ENCODE measurements at regions not wholly inside any gene's neighbourhood (a gene's known extent, or its start where the extent isn't known, plus 50 kb on each side); places are given as distances from the start of the nearest gene placed in this dataset.

DNA sequence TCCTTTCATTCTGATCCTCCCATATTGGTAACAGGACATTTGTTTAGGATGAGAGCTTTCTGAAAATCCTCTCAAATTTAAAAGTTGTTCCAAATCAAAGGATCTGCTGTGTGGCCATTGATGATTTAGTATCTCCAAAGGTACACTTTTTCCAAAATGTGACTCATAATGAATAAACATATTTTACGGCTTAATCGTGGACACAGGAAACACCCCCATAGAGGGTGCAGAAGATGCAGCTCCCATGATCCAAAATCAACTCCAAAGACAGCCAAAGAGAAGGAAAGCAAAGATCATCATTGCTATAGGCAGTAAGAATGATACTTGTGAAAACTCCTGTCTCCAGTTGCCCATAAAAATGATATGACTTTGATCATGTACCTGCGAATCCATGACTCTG lies 239.7 kb downstream of the PIK3R1 start:
- peak; percentile 49 for DNase-seq

DNA sequence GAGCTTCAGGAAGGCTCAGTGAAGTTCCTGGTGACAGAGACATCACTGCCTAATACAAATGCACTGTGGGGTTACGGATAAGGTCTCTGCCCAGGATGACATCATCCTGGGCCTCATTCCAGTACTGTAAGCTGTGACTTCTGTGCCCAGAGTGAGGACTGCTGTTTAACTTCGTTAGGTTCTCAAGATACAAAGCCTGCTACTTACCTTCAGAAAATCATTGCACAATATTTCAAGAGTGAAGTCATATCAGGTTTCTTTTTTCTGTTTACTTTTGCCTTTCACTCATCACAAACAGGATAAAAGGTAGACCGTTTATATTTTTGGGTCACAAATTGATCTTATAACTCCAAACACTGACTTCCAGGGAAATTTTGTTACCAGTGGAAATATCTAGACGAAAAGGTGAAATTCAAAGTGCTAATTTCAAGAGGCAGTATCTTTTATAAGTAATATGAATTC lies 241.2 kb downstream of the PIK3R1 start:
- peak; percentile 56 for DNase-seq

DNA sequence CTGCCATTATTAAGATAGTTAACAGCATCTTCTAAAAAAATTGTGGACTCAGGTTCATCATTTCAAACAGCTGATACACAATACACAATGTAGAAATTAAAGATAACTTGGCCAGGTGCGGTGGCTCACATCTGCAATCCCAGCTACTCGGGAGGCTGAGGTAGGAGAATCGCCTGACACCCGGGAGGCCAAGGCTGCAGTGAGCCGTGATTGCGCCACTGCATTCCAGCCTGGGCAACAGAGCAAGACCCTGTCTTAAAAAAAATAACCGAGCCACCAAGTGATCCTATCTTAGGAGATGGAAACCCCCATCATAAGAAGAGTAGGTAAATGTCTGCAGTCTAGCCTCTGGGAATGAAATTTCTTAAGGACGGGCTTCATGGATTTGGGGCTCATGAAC lies 241.7 kb downstream of the PIK3R1 start:
- DNase-seq, result no peak

DNA sequence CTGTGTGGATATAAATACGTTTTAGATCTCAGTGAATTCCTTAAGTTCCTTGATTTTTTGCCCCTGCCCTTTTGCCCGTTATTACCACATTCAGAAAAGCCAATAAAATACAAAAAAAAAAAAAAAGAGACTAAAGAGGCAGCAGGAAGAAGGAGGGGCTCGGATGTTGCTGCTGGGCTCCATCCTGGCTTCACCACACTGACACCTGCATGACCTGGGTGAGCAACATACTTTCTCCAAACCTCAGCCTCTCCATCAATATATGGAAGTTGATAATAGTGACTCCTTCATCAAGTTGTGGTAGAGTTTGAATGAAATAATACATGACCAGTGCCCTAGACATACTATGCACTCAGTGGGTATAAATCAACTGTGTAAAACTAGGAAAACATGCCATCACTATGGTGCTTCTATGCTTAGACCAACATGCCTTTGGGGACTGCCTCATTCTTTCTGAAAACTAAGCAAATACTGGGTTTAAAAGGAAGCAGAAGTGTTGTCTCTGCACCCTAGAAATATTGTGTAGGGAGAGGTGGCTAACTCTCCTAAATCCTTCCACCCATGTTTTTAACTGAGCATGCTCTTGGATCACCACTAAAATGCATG lies 243.0 kb downstream of the PIK3R1 start:
- DNase-seq, result no peak

DNA sequence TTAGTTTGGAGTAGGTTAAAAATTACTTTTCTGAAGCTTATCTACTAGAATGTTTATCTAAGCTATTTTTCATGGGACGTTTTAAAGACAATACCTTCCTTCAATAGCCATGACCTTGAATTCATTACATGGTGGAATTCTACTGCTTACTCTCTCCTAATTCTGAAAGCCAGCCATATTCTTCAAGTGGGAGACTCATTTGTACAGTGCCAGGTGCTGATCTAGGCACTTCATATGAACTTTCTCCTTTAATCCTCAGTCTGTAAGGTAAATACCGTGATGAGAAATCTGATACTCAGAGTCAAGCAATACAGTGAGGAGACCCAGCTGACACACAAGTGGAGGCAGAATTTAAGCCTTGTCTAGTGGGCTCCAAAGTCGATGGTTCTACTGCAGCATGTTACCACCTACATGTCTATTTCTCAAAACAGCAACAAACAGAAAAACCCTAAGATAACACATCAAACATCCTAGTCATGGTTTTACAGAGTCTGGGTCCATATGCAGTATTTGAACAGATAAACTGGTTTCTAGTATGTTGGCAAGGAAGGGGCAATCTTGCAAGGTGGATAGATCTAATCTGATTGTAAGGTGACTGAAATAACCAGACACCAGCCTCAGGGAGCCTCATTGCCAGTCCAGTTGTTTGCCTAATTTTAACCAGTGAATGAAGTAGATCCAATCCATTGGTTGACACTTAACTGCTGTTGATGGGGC lies 243.7 kb downstream of the PIK3R1 start:
- DNase-seq, result no peak

DNA sequence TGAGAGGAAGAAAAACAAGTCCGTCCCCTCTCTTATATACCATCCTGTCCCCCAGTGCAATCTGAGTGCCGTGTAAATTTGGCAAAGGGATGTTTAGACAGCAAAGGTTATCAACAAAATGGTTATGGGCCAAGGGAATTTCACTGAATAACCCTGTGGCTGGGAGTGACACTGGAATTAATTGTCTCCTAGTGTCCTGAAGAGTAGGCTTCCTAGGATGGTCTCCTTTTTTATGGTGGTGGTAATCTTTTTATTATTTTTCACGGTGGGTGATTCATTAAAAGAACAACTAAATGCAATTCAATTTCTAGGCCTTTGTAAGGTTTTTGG lies 244.2 kb downstream of the PIK3R1 start:
- no peak for DNase-seq

DNA sequence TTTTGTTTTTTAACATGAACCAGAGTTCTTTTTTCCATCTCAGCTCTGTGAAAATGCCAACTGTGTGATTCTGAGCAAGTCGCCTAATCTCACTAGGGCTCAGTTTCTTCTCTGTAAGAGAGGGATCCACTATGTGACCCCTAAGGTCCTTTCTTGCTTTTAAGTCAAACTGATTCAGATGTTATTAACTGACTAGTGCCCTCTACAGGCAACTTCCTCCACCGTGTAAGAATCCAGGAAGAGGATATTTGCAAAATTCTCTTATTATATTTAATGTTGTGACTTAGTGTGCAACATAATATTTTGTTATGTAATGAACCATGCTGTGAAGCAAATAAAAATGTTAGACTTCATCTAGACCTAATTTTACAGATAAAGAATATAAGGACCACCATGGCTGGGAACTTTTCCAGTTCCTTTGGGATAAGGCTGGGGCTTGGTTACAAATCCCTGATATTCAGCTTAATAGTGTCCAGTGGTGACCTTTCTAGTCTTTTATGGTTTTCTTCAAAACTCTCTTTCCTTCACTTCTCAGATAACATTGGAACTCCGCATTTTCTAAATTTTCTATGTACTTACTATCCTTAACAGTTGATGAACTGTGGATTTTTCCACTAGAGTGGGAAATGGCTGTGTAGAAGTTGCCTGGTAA lies 244.7 kb downstream of the PIK3R1 start:
- DNase-seq, result peak; percentile 68

DNA sequence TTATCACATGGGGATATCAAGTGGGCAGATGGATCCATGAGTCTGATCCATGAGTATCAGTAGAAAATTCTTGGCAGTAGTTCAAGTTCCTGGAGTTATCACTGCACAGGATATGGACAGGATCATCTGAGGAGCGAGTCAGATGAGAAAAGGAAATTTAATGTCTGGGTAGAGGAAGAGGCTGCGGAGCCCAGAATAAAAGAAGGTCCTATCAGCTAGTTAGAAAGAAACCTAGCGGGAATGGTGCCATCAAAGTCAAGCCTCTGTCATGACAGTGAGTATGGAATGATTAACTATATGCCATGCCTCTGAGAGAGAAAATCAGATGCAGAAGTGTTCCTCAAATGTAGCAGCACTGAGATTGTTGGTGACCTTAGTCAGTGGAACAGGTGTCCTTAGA lies 248.1 kb downstream of the PIK3R1 start:
- DNase-seq, result no peak

DNA sequence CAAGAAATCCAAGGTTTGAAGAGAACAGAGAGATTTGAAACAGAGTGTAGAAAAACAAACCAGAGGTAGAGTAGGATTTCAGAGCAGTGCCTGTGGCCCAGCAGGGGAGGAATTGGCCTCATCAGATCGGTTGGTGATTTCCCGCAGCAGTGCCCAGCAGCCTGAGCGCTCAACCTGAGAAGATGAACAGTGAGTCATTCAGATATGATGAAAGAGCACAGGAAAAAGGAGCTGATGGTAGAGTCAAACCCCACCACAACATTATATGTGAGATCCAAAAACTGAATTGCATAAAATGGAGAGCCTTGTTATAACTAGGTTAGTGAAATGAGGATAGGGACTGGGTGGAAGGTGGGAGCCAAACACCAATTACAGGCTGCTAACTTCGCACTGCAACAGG lies 248.9 kb downstream of the PIK3R1 start:
- DNase-seq, result peak; percentile 33

DNA sequence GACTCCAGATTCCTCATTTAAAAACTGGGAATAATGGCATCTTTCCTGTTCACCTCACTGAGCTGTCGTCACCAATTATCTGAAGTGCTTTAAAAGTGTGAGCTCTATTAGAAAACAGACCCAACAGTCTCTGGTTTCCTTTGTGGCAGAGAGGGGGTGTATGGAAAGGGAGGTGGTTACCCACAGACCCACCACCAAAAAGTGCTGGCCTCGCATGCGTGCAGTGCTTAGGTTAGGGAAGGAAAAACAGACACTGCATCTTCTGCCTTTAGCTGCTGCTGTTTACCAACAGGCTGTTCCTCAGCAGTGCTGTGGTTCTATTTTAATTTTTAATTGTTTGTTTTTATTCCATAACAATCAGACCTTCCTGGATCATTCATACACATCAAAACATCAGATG lies 249.6 kb downstream of the PIK3R1 start:
- no peak for DNase-seq

DNA sequence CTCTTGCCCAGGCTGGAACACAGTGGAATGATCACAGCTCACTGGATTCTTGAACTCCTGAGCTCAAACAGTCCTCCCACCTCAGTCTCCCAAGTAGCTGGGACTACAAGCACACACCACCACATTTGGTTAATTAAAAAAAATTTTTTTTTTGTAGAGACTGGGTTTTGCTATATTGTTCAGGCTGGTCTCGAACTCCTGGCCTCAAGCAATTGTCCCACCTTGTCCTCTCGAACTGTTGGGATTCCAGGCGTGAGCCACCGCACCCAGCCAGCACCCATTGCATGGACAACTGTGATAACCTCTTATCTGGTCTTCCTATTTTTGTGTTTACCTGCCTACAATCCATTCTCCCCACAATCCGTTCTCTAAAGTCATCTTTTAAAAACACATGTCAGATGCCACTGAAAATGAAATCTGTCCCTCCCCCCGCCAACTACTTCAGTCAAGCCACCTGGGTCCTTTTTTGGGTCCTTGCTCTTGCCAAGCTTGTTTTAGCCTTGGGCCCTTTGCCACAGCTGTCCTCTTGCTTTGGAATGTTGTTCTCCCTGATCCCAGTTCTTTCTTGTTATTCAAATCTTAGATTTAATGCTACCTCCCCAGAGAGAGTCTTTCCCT lies 250.5 kb downstream of the PIK3R1 start:
- DNase-seq, result no peak

DNA sequence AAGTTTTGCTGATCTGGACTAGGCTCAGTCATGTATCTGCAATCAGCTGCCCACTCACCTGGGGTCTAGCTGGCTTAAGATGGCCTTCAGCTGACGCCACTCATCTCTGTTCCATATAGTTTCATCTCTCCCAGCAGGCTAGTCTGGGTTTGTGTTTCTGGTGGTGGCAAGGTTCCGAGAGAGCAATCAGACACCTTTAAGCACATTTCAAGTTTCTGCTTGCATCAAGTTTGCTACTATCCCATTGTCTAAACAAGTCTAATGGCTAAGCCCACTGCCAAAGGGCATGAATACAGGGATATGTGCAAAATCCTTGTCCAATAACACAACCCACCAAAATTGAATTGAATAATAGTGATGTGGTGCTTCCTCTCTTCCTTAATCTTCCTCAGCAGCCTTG lies 251.7 kb downstream of the PIK3R1 start:
- no peak for DNase-seq

DNA sequence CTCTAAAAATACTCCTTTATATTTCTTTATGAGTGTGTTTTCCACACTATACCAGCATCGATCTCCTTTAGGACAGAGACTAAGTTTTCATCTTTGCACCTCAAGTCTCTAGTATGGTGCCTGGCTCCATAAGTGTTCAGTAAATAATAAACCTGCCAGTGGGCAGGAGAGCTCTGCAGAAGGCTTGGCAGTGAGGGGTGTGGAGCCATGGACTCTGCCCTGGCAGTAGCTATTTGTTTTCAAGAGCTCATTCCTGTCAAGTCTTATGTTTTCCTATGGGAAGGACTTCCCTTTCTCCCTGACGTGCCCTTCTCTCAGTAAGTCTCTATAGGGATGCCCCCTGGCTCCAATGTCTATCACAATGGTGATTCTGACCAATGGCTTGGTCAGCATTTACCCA lies 252.2 kb downstream of the PIK3R1 start:
- DNase-seq, result no peak

DNA sequence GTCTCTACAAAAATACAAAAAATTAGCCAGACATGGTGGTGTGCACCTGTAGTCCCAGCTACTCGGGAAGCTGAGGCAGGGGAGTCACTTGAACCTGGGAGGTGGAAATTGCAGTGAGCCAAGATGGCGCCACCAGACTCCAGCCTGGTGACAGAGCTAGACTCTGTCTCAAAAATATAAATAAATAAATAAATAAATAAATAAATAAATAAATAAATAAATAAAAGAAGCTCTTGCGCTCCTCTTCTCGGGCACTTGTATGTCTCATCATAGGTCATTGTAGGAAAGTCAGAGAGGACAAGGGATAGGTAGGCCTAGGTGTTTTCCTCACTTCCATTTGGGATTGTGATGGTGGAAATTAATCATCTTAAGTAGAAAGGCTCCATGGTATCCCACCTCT lies 252.8 kb downstream of the PIK3R1 start:
- no peak for DNase-seq

DNA sequence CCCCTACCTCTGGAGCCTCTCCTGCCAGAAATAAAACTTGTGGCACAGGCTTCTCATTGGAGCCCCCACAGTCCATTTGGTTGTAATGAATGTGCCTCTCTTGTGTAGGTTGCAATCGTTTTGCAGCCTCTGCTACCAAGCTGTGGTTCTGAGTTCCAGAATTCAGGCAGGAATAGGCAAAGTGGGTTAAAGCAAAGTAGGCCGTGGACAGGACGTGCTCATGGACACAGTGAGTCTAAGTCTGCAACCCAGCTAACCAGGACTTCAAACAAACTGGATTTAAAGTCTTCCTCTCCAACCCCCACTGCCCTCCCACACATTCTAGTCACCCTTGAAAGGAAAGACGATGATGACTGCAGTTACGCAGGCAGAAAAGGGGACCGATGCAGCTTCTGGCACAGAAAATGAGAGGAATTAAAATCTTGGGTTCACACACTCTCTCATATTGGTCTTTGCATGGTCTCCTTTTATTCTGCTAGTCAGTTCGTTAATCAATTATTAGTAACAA lies 260.0 kb downstream of the PIK3R1 start:
- DNase-seq, result no peak

DNA sequence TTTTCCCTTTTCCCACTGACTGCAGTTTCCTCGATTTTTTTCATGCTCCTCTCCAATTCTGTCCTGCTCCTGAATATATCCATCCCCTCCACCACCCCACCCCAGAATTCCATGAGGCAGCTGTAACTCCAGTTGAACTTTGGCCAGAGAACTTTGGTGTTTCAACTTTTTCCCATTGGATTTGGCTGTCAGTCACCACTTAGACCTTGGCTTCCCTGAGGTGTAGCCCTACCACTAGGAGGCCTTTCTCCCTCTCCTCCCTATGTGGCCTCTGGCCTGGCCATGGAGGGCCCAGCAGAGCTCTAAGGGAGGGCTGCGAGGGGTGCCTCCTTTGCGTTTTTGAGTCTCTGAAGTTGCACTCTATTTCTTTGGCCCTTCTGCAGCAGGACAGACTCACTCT lies 261.3 kb downstream of the PIK3R1 start:
- peak; percentile 18 for DNase-seq

DNA sequence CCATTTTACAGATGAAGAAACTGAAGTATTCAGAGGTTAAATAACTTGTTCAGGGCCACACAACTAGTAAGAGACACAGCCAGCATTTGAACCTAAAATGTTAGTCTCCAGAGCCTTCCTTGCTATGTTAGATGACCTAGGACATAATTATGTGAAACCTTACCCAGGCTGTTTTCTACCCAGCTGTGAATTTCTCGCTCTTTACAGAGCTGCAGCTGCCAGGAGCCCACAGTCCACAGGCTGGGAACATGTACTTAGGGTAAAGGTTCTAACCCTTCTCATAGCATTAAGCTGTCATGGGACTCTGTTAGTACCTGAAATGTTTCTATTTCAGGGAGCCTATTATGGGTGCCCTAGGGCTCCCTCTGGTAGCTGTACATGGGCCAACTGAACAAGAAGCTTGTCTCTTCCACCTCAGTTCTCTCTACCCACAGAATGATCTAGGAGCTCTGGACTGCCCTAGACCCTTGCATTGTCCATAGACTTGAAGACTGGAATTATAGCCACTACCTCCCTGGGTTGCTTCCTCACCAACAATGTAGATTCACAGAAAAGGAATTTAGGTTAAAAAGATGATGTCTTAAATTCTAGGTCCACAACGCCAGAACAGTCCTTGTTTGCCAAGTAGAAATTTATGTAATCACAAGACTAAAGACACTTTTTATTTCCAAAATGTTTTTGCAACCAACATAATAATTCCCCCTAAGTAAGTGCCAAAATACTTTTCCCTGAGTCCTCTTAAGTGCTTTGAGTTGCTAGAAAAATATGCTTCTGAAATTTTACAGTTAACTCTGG lies 262.9 kb downstream of the PIK3R1 start:
- peak; percentile 32 for DNase-seq

DNA sequence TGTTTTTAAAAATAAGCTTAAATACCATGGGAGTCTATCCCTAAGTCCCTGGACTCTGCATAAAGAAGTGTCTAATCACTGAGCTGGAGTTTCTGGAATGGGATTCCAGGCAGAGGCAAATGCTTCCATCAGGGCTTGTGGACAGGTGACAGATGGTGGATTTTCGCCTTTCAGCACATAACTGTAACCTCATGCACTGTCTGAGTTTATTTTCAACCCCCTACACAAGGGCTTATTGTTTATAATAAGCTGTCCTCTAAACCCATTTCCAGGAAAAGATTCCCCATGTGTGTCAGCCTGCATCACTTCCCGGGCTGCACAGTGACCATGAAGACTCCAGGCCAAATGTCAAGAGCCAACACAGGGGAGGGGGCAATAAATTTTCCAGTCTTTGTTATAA lies 264.0 kb downstream of the PIK3R1 start:
- no peak for DNase-seq

DNA sequence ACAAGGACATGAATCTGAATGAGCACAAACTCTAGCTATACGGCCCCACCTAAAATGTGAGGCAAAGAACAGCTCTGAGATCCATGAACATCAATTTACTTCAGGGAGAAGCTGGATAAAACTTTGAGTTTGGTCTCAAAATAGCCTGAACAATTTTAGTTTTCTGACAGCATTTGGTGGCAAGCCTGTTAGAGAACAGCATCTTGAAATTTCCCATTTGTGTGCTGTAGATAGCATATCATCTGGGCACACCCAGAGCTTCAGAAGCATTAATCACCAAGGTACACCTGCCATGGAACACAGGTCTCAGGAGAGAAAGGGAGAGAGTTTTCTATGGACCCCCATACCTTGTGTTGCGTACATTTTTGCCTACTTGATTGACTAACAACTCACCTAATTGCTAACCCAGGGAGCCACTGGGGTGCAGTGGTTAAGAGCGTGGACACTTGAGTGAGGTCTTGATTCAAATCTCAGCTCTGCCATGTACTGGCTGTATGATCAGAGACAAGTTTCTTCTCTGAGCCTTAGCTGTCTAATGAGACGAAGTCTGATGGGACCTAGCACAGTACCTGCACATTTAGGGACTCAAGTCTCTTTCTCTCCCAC lies 264.9 kb downstream of the PIK3R1 start:
- no peak for DNase-seq

DNA sequence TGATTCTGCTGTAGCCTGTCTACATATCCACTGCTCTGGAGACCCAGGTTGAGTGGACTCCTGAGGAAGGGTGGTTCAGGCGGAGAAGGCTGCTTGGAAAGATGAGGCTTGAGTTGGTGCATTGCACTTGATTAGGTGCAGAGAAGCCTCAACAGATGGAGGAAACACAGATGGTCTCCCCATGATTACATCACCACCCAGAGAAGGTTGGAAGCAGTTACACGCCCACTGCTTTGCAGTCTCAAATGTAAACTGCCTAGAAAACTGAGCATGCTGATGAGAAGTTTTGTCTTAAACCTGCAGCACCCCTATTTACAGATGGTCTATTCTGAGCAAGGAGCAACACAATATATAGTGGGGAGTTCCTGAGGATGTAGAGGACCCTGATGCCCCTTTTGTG lies 266.6 kb downstream of the PIK3R1 start:
- DNase-seq, result no peak

DNA sequence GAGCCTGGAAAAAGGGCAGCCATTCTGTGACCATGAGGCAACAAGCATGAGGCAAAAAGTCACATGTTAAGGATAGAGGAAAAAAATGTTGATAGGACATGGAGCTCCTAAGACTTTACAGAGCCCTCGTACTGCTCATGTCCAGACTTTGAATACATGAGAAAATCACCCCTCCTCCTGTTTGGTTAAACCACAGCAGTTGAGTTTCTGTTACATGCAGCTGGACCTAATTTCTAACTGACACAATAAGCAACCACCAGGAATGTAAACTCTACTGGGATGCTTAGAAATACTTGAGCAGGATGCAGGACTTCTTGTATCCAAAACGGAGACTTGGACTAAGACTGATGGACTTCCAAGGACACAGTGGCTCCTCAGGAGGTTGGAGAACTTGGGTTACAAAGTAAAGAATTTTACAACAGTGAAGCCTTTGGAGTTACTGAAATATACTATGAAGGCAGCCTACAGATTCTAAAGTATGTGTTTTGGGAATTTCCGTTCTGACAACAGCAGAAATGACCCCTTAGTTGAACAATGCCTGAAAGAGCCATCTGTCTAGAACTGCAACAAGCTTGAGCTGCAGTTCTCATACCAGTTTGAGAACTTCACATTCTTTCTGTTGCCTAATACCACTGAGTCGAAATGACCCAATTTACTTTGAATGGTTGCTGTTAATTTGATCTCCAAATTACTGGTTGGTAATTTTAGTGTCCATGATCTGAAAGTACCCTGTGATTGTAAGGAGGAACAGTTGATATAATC lies 268.9 kb downstream of the PIK3R1 start:
- peak; percentile 65 for DNase-seq

DNA sequence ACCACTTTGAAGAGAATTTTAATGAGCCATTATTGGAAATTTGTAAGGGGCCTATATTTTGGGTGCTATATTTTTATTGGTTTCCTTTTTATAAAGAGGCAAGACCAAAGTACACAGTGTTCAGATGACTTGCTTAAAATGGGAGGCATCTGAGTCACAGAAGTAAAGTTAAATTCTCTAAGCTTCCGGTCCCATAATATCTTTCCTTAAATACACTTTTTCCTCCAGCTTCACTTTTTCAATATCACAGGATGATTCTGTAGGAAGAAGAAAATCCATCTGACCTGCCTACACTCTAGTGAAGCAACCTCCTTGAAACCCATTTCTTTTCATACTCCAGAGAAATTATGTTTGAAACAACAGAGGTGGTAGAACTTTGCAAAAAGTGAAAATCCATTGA lies 274.0 kb downstream of the PIK3R1 start:
- no peak for DNase-seq

Data from HCEC 1CT (cell line).